CD4-positive, alpha-beta T cell treated with Interleukin-10 for 1 hour (primary cell): ENCODE measurements at regions not wholly inside any gene's neighbourhood (a gene's known extent, or its start where the extent isn't known, plus 50 kb on each side); places are given as distances from the start of the nearest gene placed in this dataset.
"Not testable (repeated sequence)": the region's sequence is repeated elsewhere in the genome, so short reads cannot be mapped to it uniquely, and the experiment has no call there.

Source experiments
- DNase-seq: peaks from one replicate; pipeline ENCODE4 v3.0.0-alpha.2; 2020

GRCh38 chr11:33970984-33971466 lies 79.1 kb upstream of the LMO2 start:
- DNase-seq = peak; percentile 19

- no peak for DNase-seq
Measured at GRCh38 chr11:33967451-33967850, 75.6 kb upstream of the LMO2 start.

GRCh38 chr11:33965032-33965431 lies 73.2 kb upstream of the LMO2 start:
- DNase-seq = no peak

GRCh38 chr11:33959855-33960400 lies 68.1 kb upstream of the LMO2 start:
- no peak for DNase-seq

- no peak for DNase-seq
Measured at GRCh38 chr11:33957304-33957917, 65.5 kb upstream of the LMO2 start.

- DNase-seq = no peak
Measured at GRCh38 chr11:33956611-33957010, 64.7 kb upstream of the LMO2 start.

- no peak for DNase-seq
Measured at GRCh38 chr11:33953289-33953688, 61.4 kb upstream of the LMO2 start.

- no peak for DNase-seq
Measured at GRCh38 chr11:33952805-33953204, 60.9 kb upstream of the LMO2 start.

- DNase-seq = no peak
Measured at GRCh38 chr11:33949252-33949913, 57.5 kb upstream of the LMO2 start.

- DNase-seq = no peak
Measured at GRCh38 chr11:33948494-33948893, 56.6 kb upstream of the LMO2 start.

- not testable (repeated sequence) for DNase-seq
Measured at GRCh38 chr11:33947918-33948317, 56.0 kb upstream of the LMO2 start.

GRCh38 chr11:33946930-33947329 lies 55.1 kb upstream of the LMO2 start:
- DNase-seq = no peak

- no peak for DNase-seq
Measured at GRCh38 chr11:33945481-33946268, 53.8 kb upstream of the LMO2 start.

GRCh38 chr11:33944693-33945424 lies 53.0 kb upstream of the LMO2 start:
- DNase-seq = no peak

GRCh38 chr11:33944345-33944692 lies 52.4 kb upstream of the LMO2 start:
- no peak for DNase-seq

GRCh38 chr11:33942954-33943353 lies 51.1 kb upstream of the LMO2 start:
- no peak for DNase-seq

- DNase-seq = no peak
Measured at GRCh38 chr11:33941637-33942160, 49.8 kb upstream of the LMO2 start.
